NCI-H510A treated with DMSO at 0.1 percent for 48 hours (cell line): ENCODE measurements at regions not wholly inside any gene's neighbourhood (a gene's known extent, or its start where the extent isn't known, plus 50 kb on each side); places are given as distances from the start of the nearest gene placed in this dataset.

Experiments
- DNase-seq: peaks from one replicate; lab custom pipeline; 2025; lab: John Stamatoyannopoulos, UW

GRCh38 chr13:111558700-111559088 lies 238.3 kb downstream of the TEX29 start:
- no peak for DNase-seq

DNA sequence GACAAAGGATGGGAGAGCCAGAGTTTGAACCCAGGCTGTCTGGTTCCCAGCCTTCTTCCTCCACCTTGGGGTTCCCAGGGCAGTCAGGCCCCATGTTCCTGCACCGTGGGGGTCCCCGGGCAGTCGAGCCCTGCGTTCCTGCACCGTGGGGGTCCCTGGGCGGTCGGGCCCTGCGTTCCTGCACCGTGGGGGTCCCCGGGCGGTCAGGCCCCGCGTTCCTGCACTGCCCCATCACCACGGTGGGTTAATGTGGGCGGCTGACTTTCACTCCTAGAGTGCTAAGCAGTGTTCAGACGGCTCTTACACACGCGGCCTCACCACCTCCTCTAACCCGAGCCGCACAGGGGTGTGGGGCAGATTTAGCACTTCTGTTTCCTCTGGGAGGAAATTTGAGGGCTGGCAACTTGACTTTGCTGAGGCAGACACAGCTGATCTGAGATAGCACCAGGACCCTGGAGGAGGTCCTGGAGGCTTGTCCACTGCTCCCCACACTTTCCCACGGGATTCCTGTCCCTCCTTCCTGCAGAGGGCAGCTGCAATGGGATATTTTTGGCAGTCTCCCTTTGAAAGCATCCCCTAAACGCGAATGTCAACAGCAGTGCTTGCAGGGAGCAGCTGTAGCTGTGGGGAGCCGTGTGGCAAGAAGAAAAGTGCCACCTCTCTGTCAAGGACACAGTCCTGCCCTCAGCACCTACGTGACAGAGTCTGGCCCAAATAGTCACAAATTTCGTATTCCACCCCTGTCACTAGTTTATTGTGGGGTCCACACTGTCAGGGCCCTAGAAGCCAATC lies 239.4 kb downstream of the TEX29 start:
- DNase-seq, result no peak

DNA sequence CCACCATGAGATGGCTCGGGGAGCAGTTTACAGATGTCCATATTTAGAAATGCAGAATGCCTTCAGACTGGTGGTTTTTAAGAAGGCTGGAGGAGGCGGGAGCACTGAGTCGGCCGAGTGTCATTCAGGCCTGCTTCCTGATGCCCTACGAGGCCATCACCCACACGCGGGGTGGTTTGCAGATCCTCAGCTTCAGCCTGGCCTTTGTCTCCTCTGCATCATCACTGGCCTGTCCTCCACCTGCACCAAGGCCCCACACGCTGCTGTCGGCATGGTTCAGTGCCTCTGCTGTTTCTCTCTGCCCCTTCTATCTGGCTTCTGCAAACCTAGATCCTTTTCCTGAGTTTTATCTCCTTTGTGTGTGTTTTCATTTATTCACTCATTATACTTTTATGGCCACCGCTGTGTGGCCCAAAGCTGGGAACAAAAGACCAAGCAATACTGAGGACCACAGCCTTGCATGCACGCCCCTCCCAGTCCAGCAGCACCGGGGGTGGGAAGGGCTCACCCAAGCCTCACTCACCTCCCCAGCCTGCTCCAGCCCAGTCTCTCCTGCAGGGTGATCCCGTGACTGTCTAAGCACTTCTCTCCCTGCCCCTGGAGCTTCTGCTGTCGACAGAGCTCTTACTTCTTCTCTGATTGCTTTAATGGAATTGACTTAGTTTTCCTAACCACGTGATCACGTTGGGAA lies 240.8 kb downstream of the TEX29 start:
- no peak for DNase-seq

GRCh38 chr13:111562716-111563115 lies 242.3 kb downstream of the TEX29 start:
- DNase-seq, result peak; percentile 24

GRCh38 chr13:111564606-111565005 lies 244.2 kb downstream of the TEX29 start:
- DNase-seq, result no peak

DNA sequence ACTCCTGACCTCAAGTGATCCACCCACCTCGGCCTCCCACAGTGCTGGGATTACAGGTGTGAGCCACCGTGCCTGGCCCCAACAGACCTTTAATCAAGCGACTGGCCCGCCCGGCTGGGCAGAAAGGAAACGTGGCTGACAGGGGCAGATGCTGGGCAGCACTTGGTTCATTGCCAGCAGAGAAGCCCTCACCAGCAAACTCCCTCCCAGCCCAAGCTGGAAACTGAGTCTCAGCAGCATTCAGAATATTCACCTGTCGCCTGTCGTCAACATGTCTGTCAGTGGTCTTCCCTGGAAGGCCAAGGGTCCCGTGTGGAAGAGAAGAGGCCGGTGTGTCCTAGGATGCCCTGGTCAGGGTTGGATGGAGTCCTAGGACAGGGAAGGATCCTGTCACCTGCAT lies 245.0 kb downstream of the TEX29 start:
- DNase-seq, result no peak

- no peak for DNase-seq
Observed at GRCh38 chr13:111566567-111566966, 246.1 kb downstream of the TEX29 start.

DNA sequence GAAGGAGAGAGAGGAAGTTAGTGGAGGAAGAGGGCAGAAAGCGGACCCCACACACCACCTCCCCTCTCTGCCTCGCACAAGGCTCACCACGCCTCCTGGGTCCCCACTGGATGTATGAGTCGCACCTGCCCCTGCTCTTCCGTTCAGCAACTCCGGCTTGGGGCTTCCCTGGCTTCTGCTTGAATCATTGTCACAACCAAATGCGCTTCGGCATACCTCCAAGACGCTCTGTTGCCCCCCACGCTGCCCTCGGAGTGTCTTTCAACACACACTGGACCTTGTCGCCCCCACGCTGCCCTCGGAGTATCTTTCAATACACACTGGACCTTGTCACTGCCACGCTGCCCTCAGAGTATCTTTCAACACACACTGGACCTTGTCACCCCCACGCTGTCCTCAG lies 247.2 kb downstream of the TEX29 start:
- no peak for DNase-seq

GRCh38 chr13:111568290-111568689 lies 247.8 kb downstream of the TEX29 start:
- no peak for DNase-seq

DNA sequence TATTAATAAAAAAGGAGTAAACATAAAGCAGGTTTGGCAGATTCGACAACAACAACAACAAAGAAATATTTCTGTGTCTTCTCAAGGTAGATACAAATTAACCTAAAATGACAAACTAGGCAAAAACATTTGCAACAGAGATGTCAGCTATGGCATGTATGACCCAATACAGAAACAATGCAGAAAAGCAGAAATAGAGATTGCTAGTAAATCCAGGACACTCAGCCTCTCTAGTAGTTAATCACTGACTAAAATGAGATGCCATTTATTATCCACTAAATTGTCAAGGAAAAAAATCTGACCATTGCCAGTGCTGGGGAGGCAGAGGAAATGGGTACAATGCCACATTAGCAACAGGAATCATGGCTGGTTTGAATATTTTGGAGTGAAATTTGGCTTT lies 250.5 kb downstream of the TEX29 start:
- no peak for DNase-seq

DNA sequence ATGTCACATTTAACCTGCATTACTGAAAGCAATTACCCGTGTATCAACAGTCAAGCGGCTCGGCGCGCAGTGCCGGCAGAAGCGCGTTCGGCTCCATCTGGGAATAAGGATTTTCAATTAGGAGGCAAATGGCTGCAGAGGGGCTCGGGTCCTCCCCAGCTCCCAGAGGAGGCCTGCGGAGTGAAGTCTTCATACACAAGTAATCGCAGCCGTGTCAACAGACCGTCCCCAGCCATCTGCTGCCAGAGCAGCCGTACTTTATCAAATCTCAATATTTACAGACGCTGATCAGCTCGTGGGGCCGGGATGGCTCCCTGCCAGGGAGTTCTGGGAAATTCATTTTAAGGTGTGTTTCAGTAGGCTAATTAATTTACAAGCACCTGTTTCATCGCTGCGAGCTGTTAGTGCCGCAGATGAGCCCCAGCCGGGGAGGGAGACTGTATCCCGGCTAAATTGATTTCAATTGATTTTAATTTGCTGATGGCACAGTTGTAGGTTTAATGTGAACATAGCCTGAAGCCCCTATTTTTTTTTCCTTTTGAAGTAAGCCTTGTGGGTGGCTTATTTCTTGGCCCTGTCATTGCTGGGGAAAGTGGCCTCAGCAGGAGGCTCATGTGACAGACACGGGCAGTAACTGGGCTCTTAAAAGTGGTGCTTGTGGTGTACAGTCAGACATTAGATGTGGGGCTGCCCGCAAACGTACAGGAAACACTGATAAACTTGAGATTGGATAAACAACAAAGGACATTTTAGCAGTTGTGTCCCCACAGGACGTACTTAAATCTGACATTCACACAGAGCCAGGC lies 252.7 kb downstream of the TEX29 start:
- DNase-seq, result peak; percentile 92

- DNase-seq, result no peak
Observed at GRCh38 chr13:111573801-111574200, 253.4 kb downstream of the TEX29 start.

DNA sequence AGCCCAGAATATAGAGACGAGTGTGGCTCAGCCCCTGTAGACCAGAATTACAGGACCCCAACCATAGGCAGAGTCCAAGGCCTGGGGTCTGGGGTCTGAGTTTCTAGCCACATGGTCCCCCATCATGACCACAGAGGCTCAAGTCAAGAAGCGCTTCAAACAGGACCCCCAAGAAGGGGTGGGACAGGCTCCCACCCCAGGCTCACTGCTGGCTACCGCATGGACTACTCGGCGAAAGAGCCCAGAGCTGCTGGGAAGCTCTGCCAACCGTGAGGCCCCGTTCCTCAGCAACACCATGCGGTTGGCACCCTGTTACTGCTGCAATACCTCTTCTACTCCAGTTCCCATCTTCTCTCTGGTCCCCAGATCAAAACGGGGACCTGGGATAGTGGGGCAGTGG lies 254.8 kb downstream of the TEX29 start:
- no peak for DNase-seq

GRCh38 chr13:111575719-111576118 lies 255.3 kb downstream of the TEX29 start:
- peak; percentile 31 for DNase-seq

GRCh38 chr13:111577208-111577828 lies 256.9 kb downstream of the TEX29 start:
- peak; percentile 53 for DNase-seq

- peak; percentile 18 for DNase-seq
Observed at GRCh38 chr13:111577956-111578605, 257.6 kb downstream of the TEX29 start.

GRCh38 chr13:111584101-111584672 lies 263.7 kb downstream of the TEX29 start:
- no peak for DNase-seq

GRCh38 chr13:111584870-111585269 lies 264.4 kb downstream of the TEX29 start:
- DNase-seq, result no peak

DNA sequence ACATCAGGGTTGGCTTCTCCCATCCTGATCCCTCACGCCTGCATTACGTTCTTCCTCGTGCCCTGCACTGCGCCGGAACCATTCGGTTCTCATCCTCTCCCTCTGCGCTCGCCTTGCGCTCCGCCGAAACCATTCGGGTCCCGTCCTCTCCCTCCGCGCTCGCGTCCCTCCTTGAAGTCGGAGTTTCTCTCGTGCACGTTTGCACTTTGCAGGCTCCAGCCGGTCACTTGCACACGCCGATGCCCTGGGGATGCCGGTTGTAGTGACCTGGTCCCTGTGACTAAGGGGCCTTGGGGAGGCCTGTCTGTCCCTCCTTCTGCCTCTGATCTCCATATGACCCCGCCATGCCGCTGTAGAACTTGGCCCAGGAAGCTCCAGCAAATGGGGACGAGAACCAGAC lies 265.8 kb downstream of the TEX29 start:
- no peak for DNase-seq

DNA sequence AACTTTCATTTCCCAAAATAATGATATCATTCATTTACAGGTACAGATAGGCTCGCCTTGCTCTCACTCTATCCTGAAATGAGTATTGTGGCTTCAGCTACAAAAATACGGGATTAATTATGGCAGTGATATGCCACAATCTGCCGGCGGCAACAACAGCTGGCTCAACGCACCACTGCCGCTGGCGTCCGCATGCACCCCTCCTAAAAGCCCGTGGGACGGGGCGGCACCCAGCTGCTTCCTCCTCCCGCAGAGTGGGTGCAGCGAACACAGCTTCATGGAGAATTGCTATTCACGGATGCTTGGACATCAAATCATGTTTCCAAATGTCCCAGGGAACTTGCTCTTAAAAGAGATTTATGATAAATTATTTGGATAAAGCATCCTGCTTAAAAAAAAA lies 266.8 kb downstream of the TEX29 start:
- DNase-seq, result no peak

DNA sequence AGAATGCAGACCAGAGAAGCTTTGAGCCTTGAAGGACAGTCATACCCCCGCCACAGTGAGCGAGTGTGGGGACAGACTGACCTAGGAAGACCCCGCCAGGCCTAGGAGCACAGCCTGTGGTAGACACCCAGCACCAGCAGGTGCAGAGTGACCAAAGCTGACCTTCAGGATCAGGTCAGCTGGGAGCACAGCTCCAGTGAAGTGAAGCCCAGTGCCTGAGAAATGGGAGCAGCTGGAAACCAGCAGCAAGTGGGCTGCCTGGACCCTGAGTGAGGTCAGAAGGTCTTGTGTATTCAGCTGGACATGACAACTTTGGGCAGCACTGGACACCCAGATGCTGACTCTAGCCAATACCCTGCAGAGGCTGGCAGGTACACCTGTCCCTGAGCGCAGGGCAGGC lies 268.9 kb downstream of the TEX29 start:
- no peak for DNase-seq
